ENCODE measurements at regions not wholly inside any gene's neighbourhood (a gene's known extent, or its start where the extent isn't known, plus 50 kb on each side); places are given as distances from the start of the nearest gene placed in this dataset.

DNA sequence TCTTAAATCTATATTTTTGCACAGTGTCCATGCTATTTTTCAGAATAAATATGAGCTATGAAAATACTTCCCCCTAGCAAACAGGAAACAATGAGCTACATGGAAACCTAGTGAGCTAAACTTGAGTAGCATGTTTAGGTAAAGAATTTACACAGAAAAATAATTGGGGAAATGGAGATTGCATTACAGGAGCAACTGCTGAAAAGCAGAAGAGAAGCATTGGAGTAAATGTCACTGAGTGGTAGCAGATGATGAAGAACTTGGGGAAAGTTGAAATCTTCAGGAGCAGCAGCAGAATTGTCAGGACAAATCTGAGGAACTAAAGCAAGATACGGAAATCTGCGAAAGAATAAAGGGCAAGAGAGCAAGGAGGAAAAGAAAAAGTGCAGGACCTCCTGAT is 610.3 kb downstream of the TLE1 start:
- TF ChIP-seq, protein P1, sequence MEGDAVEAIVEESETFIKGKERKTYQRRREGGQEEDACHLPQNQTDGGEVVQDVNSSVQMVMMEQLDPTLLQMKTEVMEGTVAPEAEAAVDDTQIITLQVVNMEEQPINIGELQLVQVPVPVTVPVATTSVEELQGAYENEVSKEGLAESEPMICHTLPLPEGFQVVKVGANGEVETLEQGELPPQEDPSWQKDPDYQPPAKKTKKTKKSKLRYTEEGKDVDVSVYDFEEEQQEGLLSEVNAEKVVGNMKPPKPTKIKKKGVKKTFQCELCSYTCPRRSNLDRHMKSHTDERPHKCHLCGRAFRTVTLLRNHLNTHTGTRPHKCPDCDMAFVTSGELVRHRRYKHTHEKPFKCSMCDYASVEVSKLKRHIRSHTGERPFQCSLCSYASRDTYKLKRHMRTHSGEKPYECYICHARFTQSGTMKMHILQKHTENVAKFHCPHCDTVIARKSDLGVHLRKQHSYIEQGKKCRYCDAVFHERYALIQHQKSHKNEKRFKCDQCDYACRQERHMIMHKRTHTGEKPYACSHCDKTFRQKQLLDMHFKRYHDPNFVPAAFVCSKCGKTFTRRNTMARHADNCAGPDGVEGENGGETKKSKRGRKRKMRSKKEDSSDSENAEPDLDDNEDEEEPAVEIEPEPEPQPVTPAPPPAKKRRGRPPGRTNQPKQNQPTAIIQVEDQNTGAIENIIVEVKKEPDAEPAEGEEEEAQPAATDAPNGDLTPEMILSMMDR (IDR thresholded peaks at IDR 0.05): no peak
- TF ChIP-seq POLR2A (IDR thresholded peaks at IDR 0.05): no peak

Measured in body of pancreas (tissue), 4 donors.